Pancreas (tissue), 10 donors: ENCODE measurements at regions not wholly inside any gene's neighbourhood (a gene's known extent, or its start where the extent isn't known, plus 50 kb on each side); places are given as distances from the start of the nearest gene placed in this dataset.

Source experiments
- ATAC-seq, 4 donors: fragments of 200-7000 bp; cut with Tn5 transposase; one replicate each; pipeline versions ENCODE4 v1.8.0 to v1.9.1; 2020; ENCODE audit warnings: mild to moderate bottlenecking in 4 of 4, moderate library complexity in 4 of 4
- DNase-seq, 6 donors: peaks; one replicate each; pipeline ENCODE4 v3.0.0-alpha.2; 2020
- FAIRE-seq: peaks from 2 replicates; lab custom pipeline; 2012; peaks lifted over from hg19 to GRCh38; lab: Jason Lieb, UNC
- H3K27ac ChIP-seq, 4 donors: fragments of 200-600 bp; sonication (generic); 1 replicate in 3 of 4; 2 replicates in 1 of 4; pipeline versions ENCODE4 v1.5.0 to v1.8.0; 2020
- H3K27me3 ChIP-seq, 4 donors: fragments of 200-600 bp; one replicate each; pipeline ENCODE4 v1.8.0; 2021
- H3K36me3 ChIP-seq, 3 donors: fragments of 200-600 bp; sonication (generic) in 1 of 3; one replicate each; pipeline versions ENCODE4 v1.5.0 to v1.8.0; 2020 to 2021
- H3K4me1 ChIP-seq, 3 donors: fragments of 200-600 bp; one replicate each; pipeline ENCODE4 v1.8.0; 2021
- H3K4me3 ChIP-seq, 4 donors: fragments of 200-600 bp; sonication (generic) in 2 of 4; one replicate each; pipeline versions ENCODE4 v1.5.0 to v1.8.0; 2020 to 2021
- H3K9me3 ChIP-seq, 4 donors: fragments of 200-600 bp; one replicate each; pipeline ENCODE4 v1.8.0; 2021
- CTCF ChIP-seq, 4 donors: fragments of 200-600 bp; sonication (generic) in 3 of 4; IDR thresholded peaks; one replicate each; pipeline versions ENCODE4 v1.5.0 to v1.8.0; 2021; ENCODE audit warnings: antibody characterized with exemption in 4 of 4
- WGBS, 2 donors: extraction: QIAGEN DNeasy Blood & Tissue Kit; methylation state at CpG; one replicate each; pipeline ENCODE4 v1.1.7; 2013; 5-methylcytosine and 5-hydroxymethylcytosine counted together
- intact Hi-C, 3 donors: fragments of 100-400 bp; cut with DNase I; formaldehyde crosslinking; loops; one replicate each; pipeline versions ENCODE4 v1.11.1 to v1.14.2; 2022
- donor health status: healthy with polysubstance abuse.
- donor health status: DM: no; HTN: no; CAD: no; lungs with moderate emphysema.
- donor health status: DM: no; HTN: no; CAD: no.
- donor health status: control.
- donor health status: control.
- donor health status: Bipolar disorder and iron deficiency.
- donor health status: DM: yes; HTN: yes; CAD: no.
- donor health status: DM: no; HTN: no; CAD: no.
- donor health status: DM: no; HTN: no; CAD: no.
- donor health status: DM: yes; HTN: yes; CAD: no.

GRCh38 chr1:181349512-181349911 lies 133.8 kb upstream of the CACNA1E start:
- FAIRE-seq, result no peak
- WGBS, 2 donors, result 57 to 73% methylated on average over 2 of the region's 2 CpGs
- intact Hi-C loops, result no loop called here
- Histone ChIP-seq H3K9me3 (no peaks in the 10 kb centered on the region), H3K27me3 (no peaks in the 10 kb centered on the region), H3K4me1 (no peaks in the 10 kb centered on the region), H3K27ac (no peak overlapping the region), H3K36me3 (no peaks in the 10 kb centered on the region), H3K4me3 (no peak overlapping the region)
- no peak for TF ChIP-seq CTCF (IDR thresholded peaks at IDR 0.05)
- no peak for DNase-seq
- no peak for ATAC-seq

GRCh38 chr1:181350131-181350530 lies 133.2 kb upstream of the CACNA1E start:
- ATAC-seq (no peak), FAIRE-seq (no peak), DNase-seq (no peak)
- Histone ChIP-seq H3K4me1 (no peaks in the 10 kb centered on the region), H3K4me3 (no peak overlapping the region), H3K36me3 (no peaks in the 10 kb centered on the region), H3K9me3 (no peaks in the 10 kb centered on the region), H3K27ac (no peak overlapping the region), H3K27me3 (no peaks in the 10 kb centered on the region)
- no peak for TF ChIP-seq CTCF (IDR thresholded peaks at IDR 0.05)
- 81 to 85% methylated on average over 7 of the region's 7 CpGs for WGBS, 2 donors
- intact Hi-C loops, result no loop called here

GRCh38 chr1:181351740-181352139 lies 131.6 kb upstream of the CACNA1E start:
- H3K27me3 ChIP-seq, result no peaks in the 10 kb centered on the region
- no peak overlapping the region for H3K27ac ChIP-seq
- ATAC-seq (no peak), DNase-seq (no peak), FAIRE-seq (no peak)
- no peaks in the 10 kb centered on the region for H3K4me1 ChIP-seq
- H3K36me3 ChIP-seq, result no peaks in the 10 kb centered on the region
- WGBS, 2 donors, result 83 to 84% methylated on average over 3 of the region's 3 CpGs
- H3K9me3 ChIP-seq, result no peaks in the 10 kb centered on the region
- H3K4me3 ChIP-seq, result no peak overlapping the region
- intact Hi-C loops, result no loop called here
- TF ChIP-seq CTCF (IDR thresholded peaks at IDR 0.05), result no peak

GRCh38 chr1:181352695-181353094 lies 130.6 kb upstream of the CACNA1E start:
- DNase-seq (no peak), ATAC-seq (no peak), FAIRE-seq (no peak)
- 79 to 83% methylated on average over 4 of the region's 4 CpGs for WGBS, 2 donors
- Histone ChIP-seq H3K4me3 (no peak overlapping the region), H3K27ac (no peak overlapping the region), H3K27me3 (no peaks in the 10 kb centered on the region), H3K9me3 (no peaks in the 10 kb centered on the region), H3K4me1 (no peaks in the 10 kb centered on the region), H3K36me3 (no peaks in the 10 kb centered on the region)
- TF ChIP-seq CTCF (IDR thresholded peaks at IDR 0.05), result no peak
- intact Hi-C loops, result no loop called here

GRCh38 chr1:181353526-181353925 lies 129.8 kb upstream of the CACNA1E start:
- FAIRE-seq (no peak), DNase-seq (no peak), ATAC-seq (no peak)
- no peaks in the 10 kb centered on the region for H3K27me3 ChIP-seq
- H3K9me3 ChIP-seq, result no peaks in the 10 kb centered on the region
- no peaks in the 10 kb centered on the region for H3K4me1 ChIP-seq
- no peak overlapping the region for H3K4me3 ChIP-seq
- no peaks in the 10 kb centered on the region for H3K36me3 ChIP-seq
- H3K27ac ChIP-seq, result no peak overlapping the region
- no peak for TF ChIP-seq CTCF (IDR thresholded peaks at IDR 0.05)
- WGBS, 2 donors, result 75 to 79% methylated on average over 1 of the region's 1 CpG
- intact Hi-C loops, result no loop called here
